Type B pancreatic cell (in vitro differentiated cells): ENCODE measurements at regions not wholly inside any gene's neighbourhood (a gene's known extent, or its start where the extent isn't known, plus 50 kb on each side); places are given as distances from the start of the nearest gene placed in this dataset.
A peak's percentile ranks its signal among the peaks of the same experiment; 100 is the strongest.

Source experiments
- DNase-seq: peaks from one replicate; pipeline ENCODE4 v3.0.0; 2021; ENCODE audit warnings: mixed read lengths; ENCODE audit not compliant: unreplicated experiment; ENCODE audit errors: extremely low spot score
- H3K27ac Mint-ChIP-seq: 2 replicates; pipeline ENCODE4 v1.8.0; 2021; ENCODE audit warnings: mild to moderate bottlenecking, mixed read lengths
- H3K27me3 Mint-ChIP-seq: 2 replicates; pipeline ENCODE4 v1.8.0; 2021; ENCODE audit warnings: mixed read lengths
- H3K36me3 Mint-ChIP-seq: 2 replicates; pipeline ENCODE4 v1.8.0; 2021; ENCODE audit warnings: mixed read lengths
- H3K4me1 Mint-ChIP-seq: one replicate; pipeline ENCODE4 v1.8.0; 2021; ENCODE audit warnings: mixed read lengths; ENCODE audit not compliant: unreplicated experiment
- H3K4me3 Mint-ChIP-seq: 2 replicates; pipeline ENCODE4 v1.8.0; 2021; ENCODE audit warnings: mild to moderate bottlenecking, mixed read lengths
- H3K9me3 Mint-ChIP-seq: 2 replicates; pipeline ENCODE4 v1.8.0; 2021; ENCODE audit warnings: mixed read lengths
- TF ChIP-seq, protein P1 (sequence below): fragments of 200-600 bp; sonication (generic); conservative IDR thresholded peaks from 2 replicates; pipeline ENCODE4 v1.5.0; 2021; ENCODE audit warnings: antibody characterized with exemption, mild to moderate bottlenecking

DNA sequence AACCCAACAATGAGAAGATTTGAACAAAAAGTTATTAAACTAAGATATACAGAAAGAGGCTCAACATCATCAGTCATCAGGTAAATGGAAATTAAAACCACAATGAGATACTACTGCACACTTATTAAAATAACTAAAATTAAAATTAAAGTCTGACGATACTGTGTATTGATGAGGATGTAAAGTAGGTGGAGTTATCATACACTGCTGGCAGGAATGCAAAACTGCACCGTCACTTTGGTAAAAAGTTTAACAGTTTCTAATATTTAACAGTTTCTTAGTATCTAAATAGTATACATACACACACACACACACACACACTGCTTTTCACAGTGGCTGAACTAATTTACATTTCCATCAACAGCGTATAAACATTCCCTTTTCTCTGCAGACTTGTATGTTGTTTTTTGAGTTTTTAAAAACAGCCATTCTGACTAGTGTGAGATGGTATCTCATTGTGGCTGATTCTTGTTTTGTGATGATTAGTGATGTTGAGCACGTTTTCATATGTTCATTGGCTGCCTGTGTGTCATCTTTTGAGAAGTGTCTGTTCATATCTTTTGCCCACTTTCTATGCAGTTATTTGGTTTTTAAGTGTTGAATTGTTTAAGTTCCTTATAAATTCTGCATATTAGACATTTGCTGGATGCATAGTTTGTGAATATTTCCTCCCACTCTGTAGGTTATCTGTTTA is 726.9 kb upstream of the CHAC2 start:
- Mint-ChIP-seq H3K27ac (no peak overlapping the region), H3K9me3 (no peaks in the 10 kb centered on the region), H3K27me3 (no peaks in the 10 kb centered on the region), H3K4me3 (no peak overlapping the region), H3K36me3 (no peaks in the 10 kb centered on the region), H3K4me1 (no peaks in the 10 kb centered on the region)
- DNase-seq: no peak
- TF ChIP-seq, protein P1, sequence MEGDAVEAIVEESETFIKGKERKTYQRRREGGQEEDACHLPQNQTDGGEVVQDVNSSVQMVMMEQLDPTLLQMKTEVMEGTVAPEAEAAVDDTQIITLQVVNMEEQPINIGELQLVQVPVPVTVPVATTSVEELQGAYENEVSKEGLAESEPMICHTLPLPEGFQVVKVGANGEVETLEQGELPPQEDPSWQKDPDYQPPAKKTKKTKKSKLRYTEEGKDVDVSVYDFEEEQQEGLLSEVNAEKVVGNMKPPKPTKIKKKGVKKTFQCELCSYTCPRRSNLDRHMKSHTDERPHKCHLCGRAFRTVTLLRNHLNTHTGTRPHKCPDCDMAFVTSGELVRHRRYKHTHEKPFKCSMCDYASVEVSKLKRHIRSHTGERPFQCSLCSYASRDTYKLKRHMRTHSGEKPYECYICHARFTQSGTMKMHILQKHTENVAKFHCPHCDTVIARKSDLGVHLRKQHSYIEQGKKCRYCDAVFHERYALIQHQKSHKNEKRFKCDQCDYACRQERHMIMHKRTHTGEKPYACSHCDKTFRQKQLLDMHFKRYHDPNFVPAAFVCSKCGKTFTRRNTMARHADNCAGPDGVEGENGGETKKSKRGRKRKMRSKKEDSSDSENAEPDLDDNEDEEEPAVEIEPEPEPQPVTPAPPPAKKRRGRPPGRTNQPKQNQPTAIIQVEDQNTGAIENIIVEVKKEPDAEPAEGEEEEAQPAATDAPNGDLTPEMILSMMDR: peak; percentile 55

DNA sequence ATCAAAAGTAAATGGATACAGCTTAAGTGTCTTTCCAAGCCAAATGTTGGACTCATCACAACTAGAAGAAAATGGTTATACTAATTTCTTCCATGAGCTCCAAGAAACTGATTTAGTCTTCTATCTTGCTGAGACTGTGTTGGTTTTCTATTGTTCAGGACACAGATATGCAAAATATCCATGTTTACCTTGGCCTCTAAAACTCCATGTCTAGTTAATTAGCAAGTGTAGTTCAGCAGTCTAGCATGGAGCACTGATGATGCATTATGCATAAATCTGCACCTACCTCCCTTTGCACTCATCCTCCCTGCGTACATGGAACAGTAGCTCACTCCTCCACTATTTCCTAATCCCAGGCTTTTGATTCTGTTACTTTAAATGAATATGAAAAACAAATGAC is 731.4 kb upstream of the CHAC2 start:
- TF ChIP-seq, protein P1: no peak
- Mint-ChIP-seq H3K27ac (no peak overlapping the region), H3K4me3 (no peak overlapping the region), H3K36me3 (no peaks in the 10 kb centered on the region), H3K9me3 (no peaks in the 10 kb centered on the region), H3K4me1 (no peaks in the 10 kb centered on the region), H3K27me3 (no peaks in the 10 kb centered on the region)
- DNase-seq: no peak

DNA sequence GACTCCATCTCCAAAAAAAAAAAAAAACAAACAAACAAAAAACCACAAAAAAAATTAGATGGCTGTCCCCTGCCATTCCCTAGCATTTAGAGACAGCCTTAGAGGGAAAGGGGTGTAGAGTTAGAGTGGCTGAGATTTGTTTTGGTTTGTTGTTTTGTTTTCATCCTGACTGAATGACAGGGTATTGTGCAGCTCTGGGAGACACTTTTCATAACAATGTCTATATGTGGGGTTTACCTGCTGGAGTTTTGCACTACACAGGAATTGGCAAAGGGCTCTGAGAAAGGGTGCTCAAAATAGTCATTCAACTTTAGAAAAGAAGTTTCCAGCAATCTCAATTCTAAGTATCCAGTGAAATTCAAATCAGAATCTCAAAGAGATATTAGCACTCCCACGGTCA is 732.5 kb upstream of the CHAC2 start:
- Mint-ChIP-seq H3K4me1 (no peaks in the 10 kb centered on the region), H3K36me3 (no peaks in the 10 kb centered on the region), H3K4me3 (no peak overlapping the region), H3K27me3 (no peaks in the 10 kb centered on the region), H3K9me3 (no peaks in the 10 kb centered on the region), H3K27ac (no peak overlapping the region)
- no peak for DNase-seq
- TF ChIP-seq, protein P1: no peak

DNA sequence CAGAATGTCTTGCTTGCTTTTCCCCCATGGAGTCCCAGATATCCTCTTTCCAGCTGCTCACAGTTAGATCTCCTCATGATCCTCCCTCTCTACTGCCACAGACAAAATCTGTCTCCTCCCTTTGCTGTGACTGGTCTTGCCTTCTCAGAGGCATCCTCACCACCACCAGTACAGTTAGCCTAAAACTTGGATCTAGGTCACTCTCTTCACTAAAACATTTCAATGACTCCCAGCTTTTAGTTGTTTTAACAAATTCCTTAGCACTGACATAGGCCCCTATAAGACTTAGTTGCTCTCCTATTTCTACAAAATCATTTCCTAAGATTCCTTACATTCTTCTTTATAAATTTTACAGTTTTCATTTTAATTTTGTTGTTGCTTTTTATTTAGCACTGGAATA is 734.2 kb upstream of the CHAC2 start:
- Mint-ChIP-seq H3K4me3 (no peak overlapping the region), H3K9me3 (peaks cover 8% of the 10 kb centered on the region), H3K4me1 (no peaks in the 10 kb centered on the region), H3K36me3 (no peaks in the 10 kb centered on the region), H3K27me3 (no peaks in the 10 kb centered on the region), H3K27ac (no peak overlapping the region)
- TF ChIP-seq, protein P1: no peak
- DNase-seq: no peak

DNA sequence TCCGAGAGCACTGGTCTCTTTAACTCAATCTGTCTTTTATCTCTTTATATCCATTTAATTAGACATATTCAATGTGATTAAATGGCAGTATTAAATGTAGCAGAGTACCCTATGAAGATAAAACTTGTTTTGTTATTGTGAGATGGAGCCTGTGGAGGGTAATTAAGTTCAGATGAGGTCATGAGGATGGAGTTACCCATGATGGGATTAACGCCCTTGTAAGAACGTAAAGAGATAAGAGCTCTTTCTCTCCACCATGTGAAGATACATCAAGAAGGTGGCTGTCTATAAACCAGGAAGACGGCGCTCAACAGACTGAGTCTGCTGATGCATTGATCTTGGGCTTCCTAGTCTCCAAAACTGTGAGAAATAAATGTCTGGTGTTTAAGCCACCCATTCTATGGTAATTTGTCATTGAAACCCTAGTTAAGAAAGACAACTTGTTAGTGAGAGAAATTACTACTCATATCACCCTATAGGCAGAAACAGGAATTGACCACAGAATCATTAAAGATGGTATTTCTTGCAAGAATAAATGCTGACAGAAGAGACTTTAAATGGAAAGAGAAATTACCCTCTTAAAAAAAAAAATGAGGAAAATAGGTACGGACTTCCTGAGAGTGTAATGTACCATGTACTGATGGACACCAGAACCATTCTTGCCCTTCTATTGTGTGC is 738.7 kb upstream of the CHAC2 start:
- H3K9me3 Mint-ChIP-seq: peaks cover 8% of the 10 kb centered on the region
- H3K4me1 Mint-ChIP-seq: no peaks in the 10 kb centered on the region
- no peaks in the 10 kb centered on the region for H3K27me3 Mint-ChIP-seq
- H3K27ac Mint-ChIP-seq: no peak overlapping the region
- H3K36me3 Mint-ChIP-seq: no peaks in the 10 kb centered on the region
- no peak overlapping the region for H3K4me3 Mint-ChIP-seq
- TF ChIP-seq, protein P1: peak; percentile 49
- DNase-seq: no peak
